ENCODE measurements at regions not wholly inside any gene's neighbourhood (a gene's known extent, or its start where the extent isn't known, plus 50 kb on each side); places are given as distances from the start of the nearest gene placed in this dataset.

- TF ChIP-seq, protein P1, sequence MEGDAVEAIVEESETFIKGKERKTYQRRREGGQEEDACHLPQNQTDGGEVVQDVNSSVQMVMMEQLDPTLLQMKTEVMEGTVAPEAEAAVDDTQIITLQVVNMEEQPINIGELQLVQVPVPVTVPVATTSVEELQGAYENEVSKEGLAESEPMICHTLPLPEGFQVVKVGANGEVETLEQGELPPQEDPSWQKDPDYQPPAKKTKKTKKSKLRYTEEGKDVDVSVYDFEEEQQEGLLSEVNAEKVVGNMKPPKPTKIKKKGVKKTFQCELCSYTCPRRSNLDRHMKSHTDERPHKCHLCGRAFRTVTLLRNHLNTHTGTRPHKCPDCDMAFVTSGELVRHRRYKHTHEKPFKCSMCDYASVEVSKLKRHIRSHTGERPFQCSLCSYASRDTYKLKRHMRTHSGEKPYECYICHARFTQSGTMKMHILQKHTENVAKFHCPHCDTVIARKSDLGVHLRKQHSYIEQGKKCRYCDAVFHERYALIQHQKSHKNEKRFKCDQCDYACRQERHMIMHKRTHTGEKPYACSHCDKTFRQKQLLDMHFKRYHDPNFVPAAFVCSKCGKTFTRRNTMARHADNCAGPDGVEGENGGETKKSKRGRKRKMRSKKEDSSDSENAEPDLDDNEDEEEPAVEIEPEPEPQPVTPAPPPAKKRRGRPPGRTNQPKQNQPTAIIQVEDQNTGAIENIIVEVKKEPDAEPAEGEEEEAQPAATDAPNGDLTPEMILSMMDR (IDR thresholded peaks at IDR 0.05; ENCODE audit: insufficient read depth, low read depth, low read length) = no peak
- ChIA-PET CTCF (no interaction called here), POLR2A (no interaction called here)
- DNase-seq (ENCODE audit: low read depth) = no peak
- Histone ChIP-seq H3K27me3 (ENCODE audit: control insufficient read depth, insufficient read depth, low read length) (no peaks in the 10 kb centered on the region), H3K36me3 (ENCODE audit: control insufficient read depth, insufficient read depth, low read length) (no peaks in the 10 kb centered on the region), H3K4me3 (ENCODE audit: low read depth, low read length) (no peak overlapping the region)
Observed at GRCh38 chr7:126040114-126041045, 1110.8 kb upstream of the POT1 start.

GRCh38 chr7:126026421-126027088, 1096.9 kb upstream of the POT1 start:
- no peak for DNase-seq (ENCODE audit: low read depth)
- no peaks in the 10 kb centered on the region for H3K27me3 ChIP-seq (ENCODE audit: control insufficient read depth, insufficient read depth, low read length)
- CTCF ChIA-PET = no interaction called here
- TF ChIP-seq, protein P1 (IDR thresholded peaks at IDR 0.05; ENCODE audit: insufficient read depth, low read depth, low read length) = no peak
- H3K4me3 ChIP-seq (ENCODE audit: low read depth, low read length) = no peak overlapping the region
- H3K36me3 ChIP-seq (ENCODE audit: control insufficient read depth, insufficient read depth, low read length) = no peaks in the 10 kb centered on the region
- POLR2A ChIA-PET = no interaction called here

DNA sequence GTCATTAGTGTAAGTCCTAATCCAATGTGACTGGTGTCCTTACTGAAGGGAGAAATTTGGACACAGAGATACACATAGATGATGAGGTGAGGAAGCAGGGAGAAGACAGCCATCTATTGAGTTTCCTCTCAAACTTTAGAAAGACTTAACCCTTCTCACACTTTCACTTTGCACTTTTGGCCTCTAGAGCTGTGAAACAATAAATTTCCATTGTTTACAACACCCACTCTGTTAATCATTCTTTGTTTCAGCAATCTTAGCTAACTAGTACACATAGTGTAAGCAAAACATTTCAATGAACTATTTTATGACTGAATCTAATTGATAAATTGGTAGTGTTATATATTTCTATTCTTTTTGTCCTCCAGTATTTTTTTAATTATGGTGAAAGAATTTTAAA, 1092.8 kb upstream of the POT1 start:
- TF ChIP-seq, protein P1 (IDR thresholded peaks at IDR 0.05; ENCODE audit: insufficient read depth, low read depth, low read length) = no peak
- ChIA-PET CTCF (no interaction called here), POLR2A (no interaction called here)
- no peaks in the 10 kb centered on the region for H3K36me3 ChIP-seq (ENCODE audit: control insufficient read depth, insufficient read depth, low read length)
- no peak for DNase-seq (ENCODE audit: low read depth)
- no peak overlapping the region for H3K4me3 ChIP-seq (ENCODE audit: low read depth, low read length)
- H3K27me3 ChIP-seq (ENCODE audit: control insufficient read depth, insufficient read depth, low read length) = no peaks in the 10 kb centered on the region

DNA sequence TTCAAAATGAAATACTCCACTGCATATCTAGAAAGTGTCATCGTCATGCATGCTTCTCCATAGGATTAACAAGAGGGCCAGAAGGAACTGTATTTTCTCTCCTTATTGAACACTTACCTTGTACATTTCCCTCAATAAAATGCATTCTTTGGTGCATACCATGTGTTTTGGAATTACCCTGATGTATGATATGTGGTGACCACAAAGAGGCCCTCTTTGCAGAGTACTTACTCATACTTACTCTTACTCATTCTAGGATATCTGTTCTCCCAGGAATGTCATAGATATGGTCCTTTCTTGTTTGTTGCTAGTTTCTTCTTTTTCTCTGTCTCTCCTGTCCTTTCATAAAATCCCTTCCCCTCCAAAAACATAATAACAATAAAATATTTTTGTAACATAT, 1087.1 kb upstream of the POT1 start:
- TF ChIP-seq, protein P1 (IDR thresholded peaks at IDR 0.05; ENCODE audit: insufficient read depth, low read depth, low read length) = no peak
- CTCF ChIA-PET = no interaction called here
- Histone ChIP-seq H3K36me3 (ENCODE audit: control insufficient read depth, insufficient read depth, low read length) (no peaks in the 10 kb centered on the region), H3K4me3 (ENCODE audit: low read depth, low read length) (no peak overlapping the region), H3K27me3 (ENCODE audit: control insufficient read depth, insufficient read depth, low read length) (no peaks in the 10 kb centered on the region)
- POLR2A ChIA-PET = no interaction called here
- DNase-seq (ENCODE audit: low read depth) = no peak

DNA sequence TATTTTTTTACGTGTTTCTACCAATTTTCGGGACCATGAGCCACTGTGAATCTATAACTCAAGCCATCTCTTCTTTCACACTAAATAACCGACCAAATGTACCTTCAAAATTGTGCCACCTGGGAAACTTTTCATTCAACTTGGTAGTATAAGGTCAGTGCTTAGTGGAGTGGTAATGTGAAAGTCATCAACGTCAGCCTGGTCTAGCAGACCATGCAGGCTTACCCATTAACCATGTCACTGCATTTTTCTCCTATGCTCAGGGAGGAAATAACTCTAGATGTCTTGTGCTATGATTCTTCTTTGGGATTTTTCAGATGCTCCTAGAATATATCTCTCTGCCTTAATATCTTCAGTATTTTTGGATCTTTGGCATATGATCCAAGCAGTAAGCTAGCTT, 1075.4 kb upstream of the POT1 start:
- CTCF ChIA-PET = no interaction called here

More for the DNA sequence above, 1075.4 kb upstream of the POT1 start:
- H3K27me3 ChIP-seq (ENCODE audit: control insufficient read depth, insufficient read depth, low read length) = no peaks in the 10 kb centered on the region
- no peak for DNase-seq (ENCODE audit: low read depth)
- TF ChIP-seq, protein P1 (IDR thresholded peaks at IDR 0.05; ENCODE audit: insufficient read depth, low read depth, low read length) = no peak
- no peak overlapping the region for H3K4me3 ChIP-seq (ENCODE audit: low read depth, low read length)
- POLR2A ChIA-PET = no interaction called here
- H3K36me3 ChIP-seq (ENCODE audit: control insufficient read depth, insufficient read depth, low read length) = no peaks in the 10 kb centered on the region
